ENCODE measurements at regions not wholly inside any gene's neighbourhood (a gene's known extent, or its start where the extent isn't known, plus 50 kb on each side); places are given as distances from the start of the nearest gene placed in this dataset.

- FAIRE-seq (no peak), DNase-seq (no peak)
- Histone ChIP-seq H3K4me3 (ENCODE audit: low read depth in 1 of 3, low read length in 3 of 3) (no peak overlapping the region), H3K9me3 (ENCODE audit: control insufficient read depth in 2 of 2, insufficient read depth in 1 of 2, low read depth in 1 of 2, low read length in 1 of 2) (no peaks in the 10 kb centered on the region), H3K27ac (ENCODE audit: low read depth in 1 of 3, low read length in 2 of 3) (no peak overlapping the region), H3K27me3 (ENCODE audit: control insufficient read depth in 3 of 3, insufficient read depth in 3 of 3, low read length in 3 of 3) (no peaks in the 10 kb centered on the region), H3K4me1 (ENCODE audit: control insufficient read depth in 3 of 3, insufficient read depth in 2 of 3, low read depth in 1 of 3, low read length in 2 of 3) (no peaks in the 10 kb centered on the region), H3K36me3 (ENCODE audit: control insufficient read depth in 3 of 3, insufficient read depth in 2 of 3, low read depth in 1 of 3, low read length in 3 of 3) (no peaks in the 10 kb centered on the region)
- 82 to 91% (median 86%) methylated on average over 2 of the region's 2 CpGs for WGBS, 3 donors
These were observed 71.3 kb downstream of the RPE65 start for GRCh38 chr1:68378296-68379084.

- H3K36me3 ChIP-seq (ENCODE audit: control insufficient read depth in 3 of 3, insufficient read depth in 2 of 3, low read depth in 1 of 3, low read length in 3 of 3) = no peaks in the 10 kb centered on the region
- no peak overlapping the region for H3K27ac ChIP-seq (ENCODE audit: low read depth in 1 of 3, low read length in 2 of 3)
- H3K9me3 ChIP-seq (ENCODE audit: control insufficient read depth in 2 of 2, insufficient read depth in 1 of 2, low read depth in 1 of 2, low read length in 1 of 2) = no peaks in the 10 kb centered on the region
- no peaks in the 10 kb centered on the region for H3K27me3 ChIP-seq (ENCODE audit: control insufficient read depth in 3 of 3, insufficient read depth in 3 of 3, low read length in 3 of 3)
- H3K4me1 ChIP-seq (ENCODE audit: control insufficient read depth in 3 of 3, insufficient read depth in 2 of 3, low read depth in 1 of 3, low read length in 2 of 3) = no peaks in the 10 kb centered on the region
- 68 to 84% (median 78%) methylated on average over 3 of the region's 3 CpGs for WGBS, 3 donors
- no peak overlapping the region for H3K4me3 ChIP-seq (ENCODE audit: low read depth in 1 of 3, low read length in 3 of 3)
- DNase-seq = no peak
- no peak for FAIRE-seq
These were observed 72.7 kb downstream of the RPE65 start for GRCh38 chr1:68377098-68377497.

DNA sequence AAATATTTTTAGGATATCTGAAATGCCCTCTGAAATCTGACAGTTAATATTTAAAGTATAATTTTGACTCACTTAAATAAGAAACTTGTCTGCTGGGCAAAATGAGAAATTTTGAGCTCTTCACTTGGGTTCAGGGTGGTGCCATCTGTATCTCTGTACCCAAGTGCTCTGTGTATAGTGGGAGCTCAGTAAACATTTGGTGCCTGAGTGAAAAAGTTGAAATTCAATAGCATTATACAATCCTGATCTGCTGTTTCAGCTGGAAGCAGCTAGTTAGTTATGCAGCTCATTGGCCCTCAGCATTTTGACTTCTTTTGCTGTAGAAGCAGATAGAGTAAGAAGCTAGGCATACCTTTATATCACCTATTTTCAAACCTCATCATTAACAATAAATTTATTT, 73.3 kb downstream of the RPE65 start:
- H3K9me3 ChIP-seq (ENCODE audit: control insufficient read depth in 2 of 2, insufficient read depth in 1 of 2, low read depth in 1 of 2, low read length in 1 of 2) = no peaks in the 10 kb centered on the region
- H3K4me1 ChIP-seq (ENCODE audit: control insufficient read depth in 3 of 3, insufficient read depth in 2 of 3, low read depth in 1 of 3, low read length in 2 of 3) = no peaks in the 10 kb centered on the region
- no peaks in the 10 kb centered on the region for H3K36me3 ChIP-seq (ENCODE audit: control insufficient read depth in 3 of 3, insufficient read depth in 2 of 3, low read depth in 1 of 3, low read length in 3 of 3)
- H3K27ac ChIP-seq (ENCODE audit: low read depth in 1 of 3, low read length in 2 of 3) = no peak overlapping the region
- FAIRE-seq (no peak), DNase-seq (no peak)
- no peak overlapping the region for H3K4me3 ChIP-seq (ENCODE audit: low read depth in 1 of 3, low read length in 3 of 3)
- no peaks in the 10 kb centered on the region for H3K27me3 ChIP-seq (ENCODE audit: control insufficient read depth in 3 of 3, insufficient read depth in 3 of 3, low read length in 3 of 3)

- Histone ChIP-seq H3K36me3 (ENCODE audit: control insufficient read depth in 3 of 3, insufficient read depth in 2 of 3, low read depth in 1 of 3, low read length in 3 of 3) (no peaks in the 10 kb centered on the region), H3K9me3 (ENCODE audit: control insufficient read depth in 2 of 2, insufficient read depth in 1 of 2, low read depth in 1 of 2, low read length in 1 of 2) (no peaks in the 10 kb centered on the region), H3K27ac (ENCODE audit: low read depth in 1 of 3, low read length in 2 of 3) (no peak overlapping the region), H3K4me1 (ENCODE audit: control insufficient read depth in 3 of 3, insufficient read depth in 2 of 3, low read depth in 1 of 3, low read length in 2 of 3) (no peaks in the 10 kb centered on the region), H3K27me3 (ENCODE audit: control insufficient read depth in 3 of 3, insufficient read depth in 3 of 3, low read length in 3 of 3) (no peaks in the 10 kb centered on the region), H3K4me3 (ENCODE audit: low read depth in 1 of 3, low read length in 3 of 3) (no peak overlapping the region)
- no peak for FAIRE-seq
- DNase-seq = no peak
- WGBS, 3 donors = 38 to 68% (median 44%) methylated on average over 1 of the region's 1 CpG
These were observed 73.8 kb downstream of the RPE65 start for GRCh38 chr1:68375919-68376318.

DNA sequence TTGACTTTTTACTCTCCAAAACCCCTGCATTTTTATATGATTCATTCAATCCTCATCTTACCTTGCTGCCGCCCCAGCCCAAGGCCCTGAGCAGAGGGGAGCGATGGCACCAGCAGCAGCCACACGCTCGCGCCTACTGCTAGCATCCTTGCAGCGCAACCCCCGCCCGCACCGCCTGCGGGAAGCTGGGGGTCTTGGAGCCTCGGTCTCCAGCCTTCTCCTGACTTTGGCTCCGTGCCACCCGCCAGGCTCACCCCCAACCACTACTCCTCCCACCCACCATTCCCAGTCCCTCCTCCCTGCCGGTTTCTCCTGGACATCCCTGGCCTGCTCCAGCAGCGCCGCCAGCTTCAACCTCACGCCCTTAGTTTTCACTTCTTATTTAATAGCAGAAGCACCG, 76.6 kb downstream of the RPE65 start:
- H3K27me3 ChIP-seq (ENCODE audit: control insufficient read depth in 3 of 3, insufficient read depth in 3 of 3, low read length in 3 of 3) = no peaks in the 10 kb centered on the region

DNA sequence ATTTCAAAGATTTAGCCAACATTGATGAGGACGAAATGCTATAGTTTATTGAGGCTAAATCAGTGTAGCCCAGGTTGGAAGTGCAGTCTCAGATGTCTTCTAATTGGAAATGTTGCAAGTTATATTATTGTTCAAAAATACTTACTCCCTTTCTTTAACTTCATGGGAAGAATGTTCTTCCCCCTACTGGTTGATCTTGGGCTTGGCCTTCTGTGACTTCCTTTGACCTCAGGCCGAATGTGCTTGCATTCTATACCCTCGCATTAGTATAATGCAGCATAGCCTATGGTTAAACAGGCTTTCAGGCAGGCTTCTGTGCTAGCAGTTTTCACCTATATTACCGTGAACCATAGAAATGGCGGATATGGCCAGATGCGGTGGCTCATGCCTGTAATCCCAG, 77.3 kb downstream of the RPE65 start:
- H3K9me3 ChIP-seq (ENCODE audit: control insufficient read depth in 2 of 2, insufficient read depth in 1 of 2, low read depth in 1 of 2, low read length in 1 of 2) = no peaks in the 10 kb centered on the region
- DNase-seq (no peak), FAIRE-seq (no peak)
- H3K27ac ChIP-seq (ENCODE audit: low read depth in 1 of 3, low read length in 2 of 3) = no peak overlapping the region
- no peak overlapping the region for H3K4me3 ChIP-seq (ENCODE audit: low read depth in 1 of 3, low read length in 3 of 3)
- no peaks in the 10 kb centered on the region for H3K27me3 ChIP-seq (ENCODE audit: control insufficient read depth in 3 of 3, insufficient read depth in 3 of 3, low read length in 3 of 3)
- WGBS, 3 donors = 87 to 92% (median 90%) methylated on average over 6 of the region's 6 CpGs
- H3K4me1 ChIP-seq (ENCODE audit: control insufficient read depth in 3 of 3, insufficient read depth in 2 of 3, low read depth in 1 of 3, low read length in 2 of 3) = no peaks in the 10 kb centered on the region
- no peaks in the 10 kb centered on the region for H3K36me3 ChIP-seq (ENCODE audit: control insufficient read depth in 3 of 3, insufficient read depth in 2 of 3, low read depth in 1 of 3, low read length in 3 of 3)

More for the DNA sequence above, 76.6 kb downstream of the RPE65 start:
- H3K27ac ChIP-seq (ENCODE audit: low read depth in 1 of 3, low read length in 2 of 3) = no peak overlapping the region
- no peak overlapping the region for H3K4me3 ChIP-seq (ENCODE audit: low read depth in 1 of 3, low read length in 3 of 3)
- FAIRE-seq (no peak), DNase-seq (no peak)
- H3K4me1 ChIP-seq (ENCODE audit: control insufficient read depth in 3 of 3, insufficient read depth in 2 of 3, low read depth in 1 of 3, low read length in 2 of 3) = no peaks in the 10 kb centered on the region
- 95 to 97% (median 97%) methylated on average over 18 of the region's 18 CpGs for WGBS, 3 donors
- H3K36me3 ChIP-seq (ENCODE audit: control insufficient read depth in 3 of 3, insufficient read depth in 2 of 3, low read depth in 1 of 3, low read length in 3 of 3) = no peaks in the 10 kb centered on the region
- H3K9me3 ChIP-seq (ENCODE audit: control insufficient read depth in 2 of 2, insufficient read depth in 1 of 2, low read depth in 1 of 2, low read length in 1 of 2) = no peaks in the 10 kb centered on the region

- H3K27ac ChIP-seq (ENCODE audit: low read depth in 1 of 3, low read length in 2 of 3) = no peak overlapping the region
- FAIRE-seq (no peak), DNase-seq (no peak)
- H3K4me3 ChIP-seq (ENCODE audit: low read depth in 1 of 3, low read length in 3 of 3) = no peak overlapping the region
- H3K4me1 ChIP-seq (ENCODE audit: control insufficient read depth in 3 of 3, insufficient read depth in 2 of 3, low read depth in 1 of 3, low read length in 2 of 3) = no peaks in the 10 kb centered on the region
- H3K36me3 ChIP-seq (ENCODE audit: control insufficient read depth in 3 of 3, insufficient read depth in 2 of 3, low read depth in 1 of 3, low read length in 3 of 3) = no peaks in the 10 kb centered on the region
- no peaks in the 10 kb centered on the region for H3K27me3 ChIP-seq (ENCODE audit: control insufficient read depth in 3 of 3, insufficient read depth in 3 of 3, low read length in 3 of 3)
- no peaks in the 10 kb centered on the region for H3K9me3 ChIP-seq (ENCODE audit: control insufficient read depth in 2 of 2, insufficient read depth in 1 of 2, low read depth in 1 of 2, low read length in 1 of 2)
- 3 to 45% (median 16%) methylated on average over 1 of the region's 1 CpG for WGBS, 3 donors
These were observed 79.4 kb downstream of the RPE65 start for GRCh38 chr1:68370101-68370915.

GRCh38 chr1:68366572-68366971, 83.2 kb downstream of the RPE65 start:
- FAIRE-seq (no peak), DNase-seq (no peak)
- H3K4me1 ChIP-seq (ENCODE audit: control insufficient read depth in 3 of 3, insufficient read depth in 2 of 3, low read depth in 1 of 3, low read length in 2 of 3) = no peaks in the 10 kb centered on the region
- no peaks in the 10 kb centered on the region for H3K27me3 ChIP-seq (ENCODE audit: control insufficient read depth in 3 of 3, insufficient read depth in 3 of 3, low read length in 3 of 3)
- H3K27ac ChIP-seq (ENCODE audit: low read depth in 1 of 3, low read length in 2 of 3) = no peak overlapping the region
- 79 to 88% (median 83%) methylated on average over 5 of the region's 5 CpGs for WGBS, 3 donors
- H3K36me3 ChIP-seq (ENCODE audit: control insufficient read depth in 3 of 3, insufficient read depth in 2 of 3, low read depth in 1 of 3, low read length in 3 of 3) = no peaks in the 10 kb centered on the region
- no peak overlapping the region for H3K4me3 ChIP-seq (ENCODE audit: low read depth in 1 of 3, low read length in 3 of 3)
- H3K9me3 ChIP-seq (ENCODE audit: control insufficient read depth in 2 of 2, insufficient read depth in 1 of 2, low read depth in 1 of 2, low read length in 1 of 2) = no peaks in the 10 kb centered on the region
